GDM1 (cell line): ENCODE measurements at regions not wholly inside any gene's neighbourhood (a gene's known extent, or its start where the extent isn't known, plus 50 kb on each side); places are given as distances from the start of the nearest gene placed in this dataset.

Experiments
- DNase-seq: peaks from one replicate; lab custom pipeline; 2025; lab: John Stamatoyannopoulos, UW

DNA sequence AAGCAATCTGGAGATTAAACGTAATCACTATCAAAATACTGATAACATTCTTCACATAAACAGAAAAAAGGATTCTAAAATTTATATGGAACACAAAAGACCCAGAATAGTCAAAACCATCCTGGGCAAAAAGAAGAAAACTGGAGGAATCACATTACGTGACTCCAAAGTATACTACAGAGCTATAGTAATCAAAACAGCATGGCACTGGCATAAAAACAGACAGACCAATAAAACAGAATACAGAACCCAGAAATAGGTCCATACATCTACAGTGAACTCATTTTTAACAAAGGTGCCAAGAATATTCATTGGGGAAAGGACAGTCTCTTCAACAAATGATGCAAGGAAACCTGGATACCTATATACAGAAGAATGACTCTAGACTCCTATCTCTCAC, 621.9 kb upstream of the CCDC54 start:
- DNase-seq, result no peak

DNA sequence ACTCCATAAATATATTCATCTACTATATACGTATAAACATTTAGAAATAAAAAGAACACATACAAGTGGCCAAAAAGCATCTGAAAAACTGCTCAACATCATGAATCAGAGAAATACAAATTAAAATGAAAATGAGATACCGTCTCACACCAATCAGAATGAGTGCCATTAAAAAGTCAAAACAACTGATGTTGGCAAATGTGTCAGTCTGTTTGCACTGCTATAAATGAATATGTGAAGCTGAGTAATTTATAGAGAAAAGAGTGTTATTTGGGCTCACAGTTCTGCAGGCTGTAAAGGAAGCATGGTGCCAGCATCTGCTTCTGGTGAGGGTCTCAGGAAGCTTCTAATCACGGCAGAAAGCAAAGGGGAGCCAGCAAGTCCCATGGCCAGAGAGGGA, 620.3 kb upstream of the CCDC54 start:
- no peak for DNase-seq

DNA sequence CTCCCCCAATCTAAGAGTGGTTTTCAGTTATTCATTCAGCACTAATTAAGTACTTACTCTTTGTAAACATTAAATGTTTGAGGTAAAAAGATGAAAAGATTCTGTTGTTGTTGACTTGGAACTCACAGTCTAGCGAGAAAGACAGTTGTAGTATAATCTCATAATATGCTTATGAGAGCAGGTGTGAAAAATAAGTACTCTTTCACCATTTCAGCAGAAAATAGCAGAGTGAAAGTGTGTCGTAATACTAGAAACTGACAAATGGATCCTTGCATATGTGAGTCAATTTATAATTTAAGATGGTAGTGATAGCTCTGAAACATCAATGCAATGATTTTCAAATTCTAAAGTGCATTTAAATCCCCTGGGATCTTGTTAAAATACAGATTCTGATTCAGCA, 618.8 kb upstream of the CCDC54 start:
- DNase-seq, result no peak

DNA sequence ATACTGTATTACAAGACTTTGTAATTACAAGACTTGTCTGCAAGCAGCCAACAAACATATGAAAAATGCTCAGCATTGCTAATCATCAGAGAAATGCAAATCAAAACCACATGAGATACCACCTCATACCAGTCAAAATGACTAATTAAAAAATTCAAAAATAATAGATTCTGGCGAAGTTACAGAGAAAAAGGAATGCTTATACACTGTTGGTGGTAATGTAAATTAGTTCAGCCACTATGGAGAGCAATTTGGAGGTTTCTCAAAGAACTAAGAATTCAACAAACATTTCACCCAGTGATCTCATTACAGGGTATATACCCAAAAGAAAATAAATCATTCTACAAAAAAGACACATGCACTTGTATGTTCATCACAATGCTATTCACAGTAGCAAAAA, 617.5 kb upstream of the CCDC54 start:
- DNase-seq, result no peak

DNA sequence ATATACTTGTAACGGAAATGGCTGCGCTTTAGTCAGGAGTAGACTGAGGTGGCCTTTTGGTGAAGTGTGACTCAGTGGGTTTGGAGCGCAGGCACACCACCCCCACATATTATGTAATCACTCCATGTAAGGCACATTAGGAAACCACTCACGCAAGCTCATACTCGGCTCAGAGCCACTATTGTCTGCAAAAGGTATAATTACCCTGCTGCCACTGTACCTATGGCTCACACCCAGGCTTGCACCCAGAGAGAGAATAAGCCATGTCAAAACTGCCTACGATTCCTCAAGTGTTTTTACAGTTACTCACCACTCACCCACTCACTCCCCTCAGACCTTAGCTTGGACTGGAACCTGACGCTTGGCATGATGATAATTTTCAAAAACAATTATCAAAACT, 611.9 kb upstream of the CCDC54 start:
- DNase-seq, result no peak

DNA sequence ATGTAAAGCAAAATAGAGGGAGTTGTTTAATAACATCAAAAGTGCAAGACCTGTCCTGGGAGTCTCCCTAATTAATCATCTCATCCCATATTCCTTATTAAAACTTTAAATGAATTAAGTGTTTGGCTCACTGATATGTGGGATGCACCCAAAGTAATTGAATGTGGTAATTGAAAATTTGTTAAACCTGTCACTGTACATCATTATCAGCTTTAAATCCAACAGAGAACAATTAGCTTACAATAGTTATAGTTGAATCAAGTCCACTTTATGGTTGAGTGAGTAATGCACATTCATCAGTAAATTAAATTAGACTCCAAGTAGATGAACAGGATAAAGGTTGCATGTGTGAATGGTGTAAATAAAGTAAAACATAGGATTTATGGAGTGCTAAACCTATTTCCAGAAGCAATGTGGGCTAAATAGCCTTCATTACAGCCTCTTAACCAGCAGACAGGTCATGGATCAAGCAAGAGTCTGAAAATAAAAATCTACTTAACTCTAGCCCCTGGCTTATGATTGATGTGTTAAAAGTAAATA, 608.2 kb upstream of the CCDC54 start:
- no peak for DNase-seq

DNA sequence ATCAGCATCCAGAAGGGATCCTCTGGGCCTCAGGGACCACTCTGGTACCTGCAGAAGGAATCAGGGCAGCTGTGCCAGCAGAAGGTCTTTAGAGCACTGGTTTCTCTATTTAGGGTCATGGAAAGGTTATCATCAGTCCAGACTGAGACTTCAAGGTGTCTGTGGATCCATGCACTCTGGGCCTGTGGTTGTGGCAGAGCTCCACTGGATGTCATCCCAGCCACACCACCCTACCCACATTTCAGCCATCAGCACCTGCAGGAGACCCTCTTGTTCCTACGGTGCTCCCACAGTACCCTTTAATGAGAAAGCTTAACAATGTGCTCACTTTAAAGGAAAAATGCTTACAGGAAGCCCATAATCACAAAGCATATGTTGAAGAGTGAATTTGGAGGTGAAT, 603.4 kb upstream of the CCDC54 start:
- no peak for DNase-seq

DNA sequence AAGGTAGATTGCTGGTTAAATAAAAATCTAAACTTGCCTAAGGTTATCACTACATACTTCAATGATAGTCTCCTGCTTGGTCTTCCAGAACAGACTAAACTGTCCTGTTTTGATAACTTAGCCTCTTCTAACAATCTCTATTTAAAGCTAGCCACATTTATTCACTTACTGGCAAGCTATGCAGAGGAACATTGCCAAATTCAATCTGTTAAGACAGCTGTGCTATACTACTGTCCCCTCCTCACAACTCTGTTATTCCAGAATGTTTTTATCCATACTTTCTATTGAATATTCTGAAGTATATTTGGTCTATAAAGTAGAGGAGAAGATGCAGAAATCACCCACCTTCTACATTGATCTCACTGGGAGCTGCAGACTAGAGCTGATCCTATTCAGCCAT, 594.0 kb upstream of the CCDC54 start:
- DNase-seq, result no peak

DNA sequence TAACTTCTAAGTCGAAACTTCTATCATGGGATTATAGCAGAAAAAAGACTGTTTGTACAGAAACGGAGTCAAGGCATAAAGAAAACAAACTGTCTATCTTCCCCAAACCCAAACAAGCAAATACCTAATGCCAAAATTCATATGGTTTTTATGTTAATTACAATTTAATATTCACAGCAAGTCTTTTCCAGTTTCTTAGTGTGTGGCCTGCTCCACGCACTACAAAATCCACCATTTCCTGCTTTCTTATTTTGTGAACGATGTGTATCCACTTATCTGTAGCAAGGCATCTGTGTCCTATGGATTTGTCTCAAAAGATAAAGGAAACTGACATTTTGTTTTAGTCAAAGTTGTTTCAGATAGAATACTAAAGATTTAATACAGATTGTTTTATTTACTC, 588.0 kb upstream of the CCDC54 start:
- DNase-seq, result no peak

DNA sequence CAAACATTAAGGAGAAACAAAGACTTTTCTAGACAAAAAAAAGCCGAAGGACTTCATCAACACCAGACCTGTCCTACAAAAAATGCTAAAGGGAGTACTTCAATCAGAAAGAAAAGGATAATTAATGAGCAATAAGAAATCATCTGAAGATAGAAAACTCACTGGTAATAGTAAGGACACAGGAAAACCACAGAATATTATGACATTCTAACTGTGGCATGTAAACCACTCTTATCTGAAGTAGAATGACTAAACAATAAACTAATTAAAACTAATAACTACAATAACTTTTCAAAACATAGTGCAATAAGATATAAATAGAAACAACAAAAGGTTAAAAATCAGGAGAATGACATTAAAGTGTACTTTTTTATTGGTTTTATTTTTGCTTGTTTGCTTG, 584.5 kb upstream of the CCDC54 start:
- DNase-seq, result no peak

DNA sequence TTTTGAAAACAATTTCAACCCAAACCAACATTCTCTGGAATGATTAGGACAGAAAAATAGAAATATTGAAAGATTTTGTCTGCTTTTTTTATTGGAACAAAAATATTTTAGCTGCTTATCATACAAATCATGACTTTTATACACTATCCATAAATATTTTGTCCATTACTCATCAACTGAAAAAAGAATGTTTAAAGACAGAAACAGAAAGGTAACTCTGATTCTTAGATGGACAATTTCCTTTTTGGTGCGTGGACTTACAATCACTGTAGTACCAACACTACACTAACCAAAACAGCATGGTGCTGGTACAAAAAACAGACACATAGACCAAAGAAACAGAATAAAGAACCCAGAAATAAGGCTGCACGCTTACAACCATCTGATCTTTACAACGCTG, 582.8 kb upstream of the CCDC54 start:
- no peak for DNase-seq

DNA sequence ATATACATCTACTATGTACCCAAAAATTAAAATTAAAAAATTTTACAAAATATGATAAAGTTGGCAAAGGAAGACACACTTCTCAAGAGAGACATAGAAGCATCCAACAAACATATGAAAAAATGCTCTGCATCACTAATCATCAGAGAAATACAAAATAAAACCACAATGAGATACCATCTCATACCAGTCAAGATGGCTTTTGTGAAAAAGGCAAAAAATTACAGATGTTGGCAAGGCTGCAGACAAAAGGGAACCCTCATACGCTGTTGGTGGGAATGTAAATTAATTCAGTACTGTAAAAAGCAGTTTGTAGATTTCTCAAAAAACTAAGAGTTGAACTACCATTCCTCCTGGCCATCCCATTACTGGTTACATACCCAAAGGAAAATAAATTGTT, 581.7 kb upstream of the CCDC54 start:
- no peak for DNase-seq

DNA sequence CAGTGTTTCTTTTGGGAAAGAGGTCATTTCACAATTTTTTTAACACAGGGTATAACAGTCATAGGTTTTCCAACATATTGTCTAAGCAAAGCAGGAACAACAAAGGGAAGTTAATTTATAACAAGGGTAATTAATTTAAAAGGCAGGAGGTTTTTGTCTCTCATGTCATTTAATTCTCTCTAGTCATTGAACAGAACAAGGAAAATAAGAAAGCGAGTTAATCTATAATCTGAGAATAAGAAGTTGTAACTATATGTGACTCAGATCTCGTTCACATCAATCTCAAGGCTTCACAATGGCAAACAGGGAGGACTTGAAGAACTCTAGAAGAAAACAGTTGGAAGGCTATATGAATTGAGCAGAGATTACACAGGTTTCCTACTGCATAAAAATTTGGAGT, 579.8 kb upstream of the CCDC54 start:
- no peak for DNase-seq

DNA sequence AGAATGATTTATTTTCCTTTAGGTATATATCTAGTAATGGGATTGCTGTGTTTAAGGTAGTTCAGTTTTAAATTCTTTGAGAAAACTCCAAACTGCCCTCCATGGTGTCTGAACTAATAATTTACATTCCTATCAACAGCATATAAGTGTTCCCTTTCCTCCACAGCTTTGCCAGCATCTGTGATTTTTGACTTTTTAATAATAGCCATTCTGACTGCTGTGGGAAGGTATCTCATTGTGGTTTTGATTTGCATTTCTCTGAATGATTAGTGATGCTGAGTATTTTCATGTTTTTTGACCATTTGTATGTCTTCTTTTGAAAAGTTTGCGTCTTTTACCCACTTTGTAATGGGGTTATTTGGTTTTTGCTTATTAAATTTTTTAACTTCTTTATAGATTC, 571.6 kb upstream of the CCDC54 start:
- no peak for DNase-seq

DNA sequence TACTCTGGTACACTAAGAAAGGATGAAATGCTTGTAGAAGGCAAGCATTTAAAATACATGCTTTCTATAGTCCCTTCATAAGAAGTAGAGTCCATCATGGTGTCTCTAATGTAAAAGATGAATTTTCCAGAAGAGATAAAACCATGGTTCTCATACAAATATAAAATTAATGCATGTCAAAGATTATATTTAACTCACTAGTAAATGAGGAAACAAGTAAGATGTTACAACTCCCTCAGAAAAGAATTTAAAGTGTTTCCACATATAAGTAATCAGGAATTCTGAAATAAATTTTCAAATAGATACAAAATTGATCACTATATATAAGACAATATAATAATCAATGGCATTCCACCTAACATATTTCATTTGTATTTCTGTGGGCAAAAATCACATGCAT, 570.3 kb upstream of the CCDC54 start:
- DNase-seq, result no peak

DNA sequence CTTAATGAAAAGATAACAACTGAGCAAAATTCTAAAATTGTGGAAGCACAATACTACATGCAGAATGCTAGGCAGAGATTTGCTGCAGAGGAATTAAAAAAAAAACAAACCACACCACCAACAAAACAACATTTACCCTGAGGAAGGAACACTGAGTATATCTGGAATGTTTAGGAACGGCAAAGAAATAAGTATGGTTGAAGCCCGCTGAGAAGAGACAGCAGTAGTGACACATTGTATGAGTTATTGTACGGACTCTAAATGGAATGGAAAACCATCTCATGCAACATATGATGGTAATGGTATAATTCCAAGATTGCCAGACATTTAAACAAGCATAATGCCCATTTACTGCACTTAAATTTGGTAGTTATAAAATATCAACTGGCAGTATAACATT, 568.2 kb upstream of the CCDC54 start:
- DNase-seq, result no peak

DNA sequence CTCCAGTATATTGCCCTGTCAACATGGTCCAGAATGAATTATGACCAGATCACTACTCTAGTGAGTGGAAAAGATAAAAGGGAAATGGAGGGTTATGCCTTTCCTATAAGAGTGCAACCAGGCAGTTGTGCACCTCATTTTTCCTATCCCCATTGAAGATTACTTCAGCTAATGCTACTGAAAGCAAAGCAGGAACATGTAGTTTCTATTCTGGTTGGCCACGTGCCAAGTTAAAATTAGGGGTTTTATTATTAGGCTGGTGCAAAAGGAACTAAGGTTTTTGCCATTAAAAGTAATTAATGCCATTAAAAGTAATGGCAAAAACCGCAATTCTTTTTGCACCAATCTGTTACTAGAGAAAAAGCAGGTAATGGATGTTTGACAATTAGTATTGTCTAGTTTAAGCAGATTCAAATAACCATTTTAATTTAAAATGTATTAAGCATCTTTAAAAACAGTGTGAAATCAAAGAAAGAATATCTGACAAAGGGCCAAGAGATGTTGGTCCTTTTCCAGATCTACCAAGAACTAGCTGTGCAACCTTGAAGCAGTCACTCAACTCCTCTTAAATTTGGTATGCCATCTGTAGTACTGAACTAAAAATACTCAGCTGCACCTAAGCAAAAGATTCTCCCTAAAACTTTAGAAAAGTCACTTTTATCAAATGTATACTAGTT, 567.5 kb upstream of the CCDC54 start:
- DNase-seq, result no peak

DNA sequence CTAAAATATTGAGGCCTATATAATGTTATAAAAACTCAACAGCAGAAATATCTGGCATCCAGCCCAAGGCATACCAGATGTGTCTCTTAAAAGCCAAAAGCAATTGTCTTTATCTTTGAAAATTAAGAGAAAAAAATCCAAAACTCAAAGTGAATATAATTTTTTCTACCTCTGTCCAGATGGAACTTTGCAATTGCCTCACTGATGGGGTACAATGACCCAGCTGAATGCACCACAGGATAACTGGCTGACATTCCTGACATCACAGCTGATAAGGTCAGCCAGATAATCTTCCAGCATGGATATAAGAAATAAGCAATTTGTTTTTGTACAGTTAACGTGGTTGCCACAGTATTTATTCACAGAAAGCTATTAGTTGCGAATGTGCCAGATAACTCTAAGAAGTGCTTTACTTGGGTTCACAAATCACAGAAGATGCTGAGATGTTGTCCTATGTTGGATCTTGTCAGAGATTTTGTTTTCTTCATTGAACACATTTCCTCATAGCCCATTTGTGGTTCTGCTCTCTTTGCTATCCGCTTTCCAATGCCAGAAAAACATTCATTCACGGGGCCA, 566.9 kb upstream of the CCDC54 start:
- DNase-seq, result no peak

DNA sequence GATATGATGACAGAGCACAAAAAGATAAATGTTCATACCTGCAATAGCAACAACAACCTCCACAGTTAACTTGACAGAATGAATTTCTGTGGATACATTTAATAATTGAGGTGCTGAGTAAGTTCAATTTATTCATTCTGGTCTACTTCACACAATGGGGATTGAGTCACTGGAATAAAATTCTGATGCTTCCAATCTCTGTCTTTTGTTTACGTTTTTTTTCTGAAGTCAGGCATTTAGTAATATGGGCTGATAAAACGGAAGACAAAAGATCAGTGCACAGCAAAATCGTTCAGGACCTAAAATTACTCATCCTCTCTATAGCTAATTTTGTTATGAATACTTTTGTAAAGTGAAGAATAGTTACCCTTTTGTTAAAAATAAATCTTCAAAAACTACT, 565.9 kb upstream of the CCDC54 start:
- DNase-seq, result no peak

DNA sequence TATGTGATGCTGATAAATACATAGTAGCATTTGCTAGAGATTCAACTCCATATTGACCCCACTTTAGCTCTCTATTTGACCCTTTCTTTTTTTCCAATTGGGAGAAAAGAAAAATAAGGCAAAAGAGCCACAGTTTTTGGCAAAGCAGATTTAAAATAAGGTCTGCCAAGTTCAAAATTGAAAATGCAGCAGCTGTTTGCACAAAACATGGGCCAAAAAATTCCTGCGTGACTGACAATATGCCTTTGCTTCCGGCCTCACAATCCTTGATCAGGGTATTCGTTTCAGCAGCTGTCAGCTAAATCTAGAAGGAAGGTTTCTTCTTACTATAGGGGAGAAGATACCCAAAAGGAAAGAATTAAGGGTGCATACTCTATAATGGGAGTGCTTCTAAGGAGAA, 563.5 kb upstream of the CCDC54 start:
- no peak for DNase-seq

DNA sequence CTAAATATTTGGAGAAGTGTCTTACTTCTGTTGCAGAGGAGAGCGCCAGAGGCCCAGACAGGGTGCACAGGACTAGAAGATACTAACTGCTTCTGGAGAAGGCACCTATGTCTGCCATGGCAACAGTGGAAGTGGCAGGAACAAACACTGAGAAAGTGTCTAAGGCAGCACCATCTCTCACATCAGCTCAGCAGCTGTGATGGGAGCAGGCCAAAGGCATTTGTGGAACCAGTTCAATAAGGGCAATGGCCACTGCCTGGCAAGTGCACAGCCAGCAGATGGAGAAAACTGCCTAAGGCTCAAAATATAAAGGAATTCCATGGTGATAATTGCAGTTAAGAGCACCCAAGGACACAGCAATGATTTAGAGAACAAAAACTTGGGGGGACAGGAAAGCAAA, 563.0 kb upstream of the CCDC54 start:
- no peak for DNase-seq

DNA sequence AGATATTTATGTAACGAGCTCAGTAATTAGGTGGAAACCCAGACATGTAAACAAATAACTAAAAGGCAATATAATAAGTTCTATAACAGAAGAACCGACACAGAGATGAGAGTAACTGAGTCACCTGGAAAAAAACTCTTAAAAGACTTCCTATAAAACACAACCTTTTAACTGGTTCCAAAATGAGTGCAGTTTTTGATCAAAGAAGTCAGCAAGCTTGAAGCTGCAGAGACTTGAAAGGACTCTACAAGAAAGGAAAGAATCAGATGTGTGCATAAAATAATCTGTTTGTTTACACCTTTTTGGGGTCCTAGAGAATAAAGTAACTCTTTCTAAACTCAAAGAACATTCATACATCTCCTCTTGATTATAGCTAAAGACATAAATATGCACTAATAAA, 560.4 kb upstream of the CCDC54 start:
- DNase-seq, result no peak

DNA sequence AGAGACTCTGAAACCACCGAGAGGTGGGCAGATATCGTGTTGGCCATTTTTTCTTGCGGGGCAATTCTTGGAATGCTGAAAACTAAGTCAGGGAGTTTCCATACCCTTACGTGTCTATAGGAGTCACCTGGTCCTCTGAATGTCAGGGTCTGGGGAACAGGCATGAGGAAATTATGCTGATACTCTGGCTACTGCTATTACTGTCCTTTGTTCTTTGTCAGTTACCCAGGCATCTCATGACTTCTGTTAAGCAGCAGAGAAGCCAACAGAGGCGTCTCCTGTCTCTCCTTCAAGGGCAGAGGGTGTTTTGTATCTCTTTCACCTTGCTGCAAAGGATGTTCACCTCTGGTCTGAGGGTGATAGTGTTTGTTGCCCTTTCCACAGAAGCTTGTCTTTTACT, 559.5 kb upstream of the CCDC54 start:
- DNase-seq, result no peak

DNA sequence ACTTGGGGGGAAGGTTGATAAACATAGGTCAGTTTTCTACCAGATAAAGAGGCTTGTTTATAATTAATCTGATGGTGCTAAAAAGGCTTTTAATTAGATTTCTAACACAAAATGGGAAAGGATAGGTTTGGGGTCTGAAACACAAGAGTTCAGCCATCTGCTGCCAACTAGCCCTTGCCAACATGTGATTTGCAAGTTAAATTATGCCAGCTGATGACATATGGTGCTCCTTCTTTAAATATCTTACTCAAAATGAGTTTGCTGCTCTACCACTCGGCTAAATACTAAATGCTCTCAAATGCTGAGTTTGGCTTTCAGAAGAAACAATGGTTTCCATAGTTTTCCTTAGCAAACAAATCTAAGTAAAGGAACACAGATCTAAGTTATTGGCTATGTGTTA, 557.8 kb upstream of the CCDC54 start:
- no peak for DNase-seq
